SK-N-MC (cell line): ENCODE measurements at regions not wholly inside any gene's neighbourhood (a gene's known extent, or its start where the extent isn't known, plus 50 kb on each side); places are given as distances from the start of the nearest gene placed in this dataset.

Source experiments
- EZH2 ChIP-seq: fragments of 200-600 bp; sonication (generic); IDR thresholded peaks from one replicate; pipeline ENCODE4 v1.6.1; 2017; ENCODE audit warnings: antibody characterized with exemption
- POLR2AphosphoS5 ChIP-seq: IDR thresholded peaks from 2 replicates; pipeline ENCODE4 v1.6.1; 2012; ENCODE audit warnings: mild to moderate bottlenecking, low read depth, low read length, borderline replicate concordance

DNA sequence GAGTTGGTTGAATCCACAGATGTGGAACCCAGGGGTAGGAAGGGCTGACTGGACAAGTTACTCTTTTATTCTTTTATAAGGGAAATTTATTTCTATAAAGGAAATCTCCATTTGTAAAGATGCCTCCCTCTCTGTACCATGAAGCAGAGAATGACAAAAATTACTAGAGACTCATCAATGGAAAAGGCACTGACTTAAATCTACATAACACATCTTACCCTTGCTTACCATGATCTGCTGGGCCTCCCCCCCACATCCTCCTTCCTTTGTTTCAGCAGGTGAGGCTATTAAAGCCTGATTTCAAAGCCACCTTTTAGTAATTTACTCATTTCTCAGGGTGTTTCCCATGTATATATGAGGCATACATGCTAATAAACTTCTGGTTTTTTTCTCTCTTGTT, 130.2 kb upstream of the HDDC2 start:
- TF ChIP-seq POLR2AphosphoS5 (no peak), EZH2 (no peak)
